ENCODE measurements at regions not wholly inside any gene's neighbourhood (a gene's known extent, or its start where the extent isn't known, plus 50 kb on each side); places are given as distances from the start of the nearest gene placed in this dataset.

DNA sequence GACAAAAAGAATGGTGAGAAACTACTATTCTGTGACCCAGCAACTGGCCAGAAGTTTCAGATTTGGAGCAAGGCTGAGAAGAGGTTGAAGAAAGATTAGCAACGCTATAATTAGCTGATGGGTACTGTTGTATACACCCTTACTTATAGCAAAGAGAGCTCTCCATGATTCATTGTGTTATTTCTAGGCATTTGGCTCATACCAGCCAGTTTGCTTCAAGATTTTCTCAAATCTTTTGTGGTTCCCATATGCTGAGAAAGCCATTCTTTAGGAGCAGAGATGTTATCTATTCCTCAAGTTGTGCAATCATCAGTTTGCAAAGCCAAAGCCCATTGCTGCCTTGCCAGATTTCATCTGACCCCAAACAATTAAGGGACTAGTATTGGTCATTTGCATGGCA lies 179.4 kb downstream of the ETS1 start:
- no peak for DNase-seq

DNA sequence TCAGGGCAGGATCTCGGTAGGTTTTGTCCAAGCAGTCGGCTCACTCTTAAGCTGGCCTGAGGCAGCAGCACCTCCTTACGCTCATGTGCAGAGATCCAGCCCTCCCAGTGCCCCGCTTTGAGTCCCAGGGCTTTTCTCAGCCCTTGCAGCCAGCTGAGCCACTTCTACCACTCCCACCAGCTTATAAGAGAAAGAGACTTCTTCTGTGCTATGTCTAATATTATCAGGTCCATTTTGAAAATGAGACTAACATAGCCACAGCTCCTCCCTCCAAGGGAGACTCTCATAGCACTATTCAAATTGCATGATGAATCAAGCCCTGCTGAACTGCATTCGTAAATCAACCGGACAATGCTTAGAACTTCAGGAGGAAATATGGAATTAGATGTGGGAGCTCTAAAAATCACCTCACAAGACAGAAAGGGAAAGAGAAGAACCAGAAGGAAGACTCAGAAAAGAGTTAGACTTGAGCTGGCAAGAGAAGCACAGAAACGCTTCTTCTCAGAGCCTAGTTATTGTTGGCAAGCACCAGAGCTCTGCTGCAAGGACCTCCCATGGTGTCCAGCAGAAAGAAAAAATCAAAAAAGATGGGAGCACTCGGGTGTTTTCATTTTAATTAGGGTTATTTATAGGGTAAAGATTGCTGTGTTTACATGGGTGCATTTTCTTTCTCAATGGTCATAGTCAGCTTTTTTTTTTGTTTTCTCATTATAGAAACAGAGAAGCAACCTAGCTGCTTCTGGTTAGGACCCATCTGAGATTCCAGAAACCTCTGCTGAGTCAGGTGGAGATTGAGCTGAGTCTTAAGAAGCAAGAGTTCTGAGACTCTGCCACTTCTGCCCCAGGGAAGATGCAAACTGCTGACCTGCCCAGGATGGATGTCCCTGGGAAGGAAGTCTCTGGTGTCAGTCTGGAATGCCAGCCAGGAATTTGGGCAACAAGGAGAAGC lies 181.4 kb downstream of the ETS1 start:
- no peak for DNase-seq

DNA sequence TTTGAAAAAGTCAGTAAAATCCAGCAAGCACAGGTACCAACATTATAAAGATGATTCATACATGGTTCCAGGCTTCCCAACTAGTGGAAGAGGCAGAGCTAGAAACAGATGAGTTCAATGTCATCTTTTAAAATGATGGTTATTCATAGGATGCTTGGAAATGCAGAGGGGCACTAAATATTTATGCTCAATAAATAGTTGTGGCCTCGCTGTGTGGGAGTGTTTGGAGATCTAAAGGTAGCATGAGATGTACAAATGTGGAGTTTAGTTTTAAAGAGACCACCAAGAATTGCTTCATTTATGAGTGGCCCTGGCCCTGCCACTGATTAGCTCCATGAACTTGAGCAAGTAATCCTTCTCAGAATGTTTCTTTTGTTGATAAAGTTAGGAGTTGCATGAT lies 182.2 kb downstream of the ETS1 start:
- no peak for DNase-seq

DNA sequence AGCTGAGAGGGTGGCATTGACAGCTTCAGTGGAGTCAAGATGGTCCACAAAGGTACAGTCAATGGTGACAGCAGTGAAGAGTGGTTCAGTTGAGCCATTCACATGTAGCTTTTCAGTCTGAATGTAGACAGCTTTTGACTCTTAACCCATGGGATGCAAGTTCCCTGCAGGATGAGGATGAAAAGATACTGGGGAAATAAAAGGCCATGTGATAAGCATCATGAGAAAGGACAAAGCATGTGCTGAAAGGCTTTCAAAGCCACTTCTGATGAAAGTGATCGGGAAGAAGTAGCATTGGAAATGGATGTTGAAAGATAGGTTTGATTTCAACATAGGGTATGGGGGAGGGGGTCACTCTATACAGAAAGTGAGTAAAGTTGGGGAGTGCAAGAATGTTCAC lies 182.9 kb downstream of the ETS1 start:
- DNase-seq, result no peak

DNA sequence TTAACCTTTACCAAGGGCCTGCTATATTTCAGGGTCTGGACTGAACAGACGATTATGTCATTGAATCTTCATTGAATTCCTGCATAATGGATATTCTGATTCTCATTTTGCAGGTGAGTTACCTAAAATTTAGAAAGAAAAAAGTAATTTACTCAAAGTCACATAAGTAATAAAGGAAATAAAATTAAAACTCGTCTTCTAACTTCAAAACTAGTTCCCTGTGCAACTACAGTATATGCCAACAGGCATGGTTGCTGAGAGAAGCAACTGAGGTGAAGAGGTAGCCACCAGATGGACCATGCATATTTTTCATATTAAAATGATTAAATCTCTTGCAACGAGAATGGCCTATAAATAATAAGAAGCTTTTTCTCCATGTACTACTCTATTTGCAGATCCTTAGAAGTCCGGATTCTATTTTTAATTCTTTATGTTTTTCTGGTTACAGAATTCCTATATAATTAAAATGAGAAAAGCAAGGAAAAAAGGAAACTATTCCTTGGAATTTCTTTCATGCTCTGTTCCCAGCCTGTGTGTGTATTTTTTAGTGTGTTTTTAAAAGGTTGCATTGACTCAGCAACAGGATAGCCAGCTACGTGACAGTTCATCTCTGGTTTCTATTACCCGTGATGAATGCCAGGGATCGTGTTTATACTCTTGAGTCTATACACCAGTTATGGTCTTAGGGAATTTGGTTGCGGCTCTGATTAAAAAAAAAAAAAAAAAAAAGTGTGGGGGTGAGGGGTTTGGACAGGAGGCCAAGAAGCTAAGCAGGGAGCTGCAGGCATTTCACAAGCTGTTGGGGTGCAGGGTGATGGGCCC lies 186.8 kb downstream of the ETS1 start:
- no peak for DNase-seq

DNA sequence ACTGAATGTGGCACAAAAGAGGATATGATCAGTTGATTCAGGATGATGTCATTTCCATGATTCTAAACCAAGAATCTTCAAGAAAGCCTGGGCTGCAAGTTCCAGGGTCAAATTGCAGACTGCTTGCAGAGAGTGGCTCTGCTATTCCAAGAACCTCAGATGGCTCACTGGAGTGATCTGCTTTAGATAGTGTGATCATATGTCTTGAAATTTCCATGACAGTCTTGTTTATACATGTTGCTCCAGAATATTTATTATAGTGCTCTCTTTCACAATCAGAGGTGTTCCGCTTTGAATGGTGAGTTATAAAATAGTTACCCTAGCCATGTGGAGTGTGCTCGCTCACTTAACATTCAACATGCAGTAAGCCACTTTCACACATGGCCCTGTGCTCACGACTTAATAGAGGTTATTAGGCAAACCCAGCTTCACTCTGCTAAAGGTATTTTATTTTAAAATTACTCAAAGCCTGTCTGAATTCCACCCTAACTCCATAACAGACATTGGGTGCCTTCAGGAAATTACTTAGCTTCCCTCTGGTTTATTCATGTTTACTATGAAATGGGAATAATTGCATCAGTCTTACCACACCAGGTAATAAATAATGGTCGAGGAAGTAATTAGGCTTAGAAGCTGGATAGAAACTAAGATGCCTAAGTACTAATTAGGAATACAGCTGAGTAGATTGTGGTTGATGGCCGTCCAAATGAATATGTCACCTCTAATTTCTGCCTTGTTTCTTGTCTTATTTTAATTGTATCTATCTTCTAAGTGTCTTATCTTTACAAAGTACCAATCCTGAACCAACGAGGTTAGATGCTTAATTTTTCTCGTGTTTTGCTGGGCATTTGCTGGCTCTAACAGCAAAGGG lies 187.9 kb downstream of the ETS1 start:
- no peak for DNase-seq

DNA sequence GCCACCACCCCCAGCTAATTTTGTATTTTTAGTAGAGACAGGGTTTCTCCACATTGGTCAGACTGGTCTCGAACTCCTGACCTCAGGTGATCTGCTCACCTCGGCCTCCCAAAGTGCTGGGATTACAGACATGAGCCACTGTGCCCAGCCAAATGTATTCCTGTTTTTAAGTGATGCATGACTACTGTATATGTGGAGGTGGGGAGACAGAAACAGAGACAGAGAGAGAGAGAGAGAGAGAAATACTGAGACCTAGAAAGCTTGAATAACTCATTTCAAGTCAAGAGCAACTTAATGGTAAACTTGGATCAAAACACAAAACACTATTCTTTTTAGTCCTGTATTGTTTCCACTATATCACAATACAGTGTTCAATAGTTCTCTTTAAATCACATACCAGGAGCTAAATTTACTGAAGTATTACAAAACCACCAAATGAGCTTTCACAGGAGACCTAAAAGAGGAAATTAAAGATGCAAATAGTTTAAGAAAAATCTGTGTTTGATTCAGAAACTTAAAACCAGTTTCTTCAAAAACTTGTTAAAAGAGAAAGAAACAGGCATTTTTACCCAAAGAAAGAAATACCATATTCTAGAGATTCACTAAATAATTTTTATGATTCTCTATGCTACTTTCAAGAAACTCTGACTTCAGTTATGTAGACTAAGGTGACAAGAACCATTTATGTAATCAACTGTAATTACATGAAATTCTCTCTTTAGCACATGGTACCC lies 188.7 kb downstream of the ETS1 start:
- DNase-seq, result no peak

DNA sequence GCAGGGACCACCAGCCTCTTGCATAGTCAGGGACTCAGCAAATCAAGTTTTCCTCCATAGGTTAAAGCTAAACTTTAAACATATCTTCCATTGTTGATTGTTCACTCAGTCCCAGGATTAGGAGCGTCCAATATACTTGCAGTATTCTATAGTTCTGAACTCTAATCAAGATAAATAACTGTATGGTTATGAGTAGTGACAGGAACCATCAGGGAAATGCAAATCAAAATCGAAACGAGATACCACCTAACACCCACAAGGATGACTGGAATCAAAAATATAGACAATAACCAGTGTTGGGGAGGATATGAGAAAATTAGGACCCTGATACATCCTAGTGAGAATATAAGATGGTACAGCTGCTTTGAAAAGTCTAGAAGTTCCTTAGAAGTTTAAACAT lies 190.0 kb downstream of the ETS1 start:
- no peak for DNase-seq

DNA sequence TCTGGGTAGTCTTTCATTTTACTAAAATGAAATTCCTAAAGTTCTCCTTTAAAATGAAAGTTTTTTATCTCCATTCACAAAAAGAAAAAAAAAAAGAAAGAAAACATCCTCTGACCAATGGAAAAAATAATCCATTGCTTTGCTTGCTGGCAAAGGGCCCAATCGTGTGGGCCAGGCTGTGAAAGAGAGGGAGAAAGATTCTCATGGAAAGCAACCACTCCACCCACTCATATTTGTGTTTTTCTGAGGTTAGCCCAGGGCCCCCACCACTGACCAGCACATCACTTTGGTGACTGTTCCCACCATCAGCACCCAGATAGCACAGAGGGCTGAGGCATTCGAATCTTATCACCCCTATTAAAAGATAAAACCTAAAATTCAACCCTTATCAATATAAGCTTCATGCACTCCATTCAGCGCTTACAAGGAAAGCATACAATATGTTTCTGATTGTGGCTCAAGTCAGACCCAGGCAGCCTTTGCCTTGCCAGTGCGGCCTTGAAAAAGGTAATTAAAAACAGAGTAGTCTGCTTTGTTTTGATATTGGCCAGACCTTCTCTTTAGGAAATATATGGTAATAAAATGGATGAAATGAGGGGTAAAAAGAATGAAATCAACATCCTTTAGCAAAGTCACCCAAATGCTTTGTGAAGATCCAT lies 192.8 kb downstream of the ETS1 start:
- DNase-seq, result no peak

DNA sequence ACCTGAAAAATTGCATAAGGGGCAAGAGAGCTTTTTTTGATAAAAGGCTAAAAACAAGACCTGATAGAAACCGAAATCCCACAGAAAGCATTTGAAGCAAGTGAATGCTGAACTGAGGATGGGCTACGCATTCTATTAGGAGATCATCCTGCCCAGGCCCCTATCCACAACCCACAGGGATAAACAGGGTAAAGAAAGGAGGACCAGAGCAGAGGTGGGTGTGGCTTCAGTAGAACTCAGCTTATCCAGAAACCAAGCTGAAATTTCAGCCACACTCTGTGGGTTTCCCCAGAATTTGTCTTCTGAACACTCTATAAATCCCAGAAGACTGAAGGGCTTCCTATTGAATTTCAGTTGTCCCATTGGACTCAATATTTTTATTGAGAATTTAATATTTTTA lies 195.1 kb downstream of the ETS1 start:
- no peak for DNase-seq

DNA sequence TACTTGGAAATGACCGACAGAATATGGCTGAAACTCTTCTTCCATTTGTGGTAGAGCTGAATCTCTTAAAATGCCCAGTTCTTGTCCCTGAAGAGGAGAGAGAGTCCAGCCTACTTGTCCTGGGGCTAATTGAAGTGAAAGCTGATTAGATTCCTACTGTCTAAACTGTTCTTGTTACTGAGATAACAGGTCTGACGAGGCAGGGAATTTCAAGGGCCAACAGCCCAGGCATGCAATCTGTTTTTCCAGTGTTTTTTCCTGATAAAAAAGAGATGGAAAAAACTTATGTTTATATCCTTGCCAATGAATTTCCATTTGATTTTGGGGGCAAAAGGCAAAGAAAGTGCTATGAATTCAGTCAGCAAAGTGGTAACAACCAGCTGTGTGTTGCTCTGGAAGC lies 195.5 kb downstream of the ETS1 start:
- no peak for DNase-seq

DNA sequence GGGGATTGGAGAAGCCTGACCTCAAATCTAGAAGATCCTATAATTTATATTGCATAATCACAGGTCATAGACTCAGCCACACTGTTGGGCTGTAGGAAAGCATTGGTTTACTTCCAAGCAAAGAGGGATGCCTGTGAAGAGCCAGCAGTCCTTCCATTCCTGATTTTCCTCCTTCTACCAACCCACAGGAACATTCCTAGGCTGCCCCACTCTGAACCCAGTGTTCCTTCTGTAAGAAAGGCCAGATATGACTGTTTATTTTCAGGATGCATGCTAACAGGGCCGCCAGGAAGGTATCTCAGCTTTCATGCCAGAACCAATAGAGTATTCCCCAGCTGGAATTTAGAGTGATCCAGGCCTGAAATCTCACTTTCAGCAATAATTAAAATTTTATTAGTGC lies 197.1 kb downstream of the ETS1 start:
- no peak for DNase-seq

DNA sequence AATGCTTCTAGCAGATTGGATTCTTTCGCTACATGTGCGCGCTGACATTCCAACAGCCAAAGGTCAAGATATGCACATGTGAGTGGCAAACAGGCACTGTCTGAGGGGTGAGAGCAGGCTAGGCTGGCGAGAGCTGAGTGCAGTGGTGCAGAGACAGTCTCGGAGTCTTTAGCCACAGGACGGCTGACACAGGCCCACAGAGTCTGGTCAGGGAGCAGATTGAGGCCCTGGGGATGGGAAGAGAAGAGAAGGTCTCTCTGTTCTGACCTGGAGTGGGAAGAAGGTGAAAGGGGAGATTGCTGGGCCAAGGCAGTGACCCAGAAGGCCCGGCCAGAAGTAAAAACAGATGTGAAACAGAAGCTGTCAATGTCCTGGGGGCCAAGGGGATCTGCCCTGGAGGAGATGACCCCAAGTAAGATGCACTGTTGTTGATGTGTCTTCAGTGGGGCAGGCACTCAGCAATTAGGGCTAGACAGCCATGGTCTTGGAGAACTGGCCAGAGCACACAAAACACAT lies 197.8 kb downstream of the ETS1 start:
- no peak for DNase-seq

DNA sequence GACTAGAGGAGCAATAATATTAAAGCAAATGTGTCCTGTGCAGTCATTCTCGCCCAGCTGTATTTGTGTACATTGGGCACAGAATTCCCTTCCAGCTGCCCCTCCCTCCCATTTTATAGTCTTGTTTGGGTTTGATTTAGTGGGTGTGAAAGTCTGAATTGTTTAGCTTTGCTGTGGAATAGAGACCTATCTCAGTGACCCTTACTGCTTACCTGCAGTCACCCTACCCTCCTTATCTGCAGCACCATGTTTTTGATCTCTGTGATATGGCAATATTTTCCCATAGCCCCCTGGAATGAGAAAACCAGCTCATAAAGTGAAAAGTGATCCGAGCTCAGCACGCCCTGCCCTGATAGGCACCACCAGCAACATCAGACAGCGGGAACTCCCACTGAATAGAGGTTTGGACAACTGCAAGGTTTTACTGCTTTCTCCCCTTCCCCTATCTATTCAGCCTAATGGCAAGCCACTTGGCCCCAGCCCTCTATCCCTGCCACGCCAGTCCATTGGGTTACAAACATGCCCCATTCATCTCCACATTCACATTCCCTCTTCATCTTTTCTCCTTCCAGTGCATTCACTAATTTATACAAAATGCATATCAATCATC lies 199.0 kb downstream of the ETS1 start:
- DNase-seq, result no peak

DNA sequence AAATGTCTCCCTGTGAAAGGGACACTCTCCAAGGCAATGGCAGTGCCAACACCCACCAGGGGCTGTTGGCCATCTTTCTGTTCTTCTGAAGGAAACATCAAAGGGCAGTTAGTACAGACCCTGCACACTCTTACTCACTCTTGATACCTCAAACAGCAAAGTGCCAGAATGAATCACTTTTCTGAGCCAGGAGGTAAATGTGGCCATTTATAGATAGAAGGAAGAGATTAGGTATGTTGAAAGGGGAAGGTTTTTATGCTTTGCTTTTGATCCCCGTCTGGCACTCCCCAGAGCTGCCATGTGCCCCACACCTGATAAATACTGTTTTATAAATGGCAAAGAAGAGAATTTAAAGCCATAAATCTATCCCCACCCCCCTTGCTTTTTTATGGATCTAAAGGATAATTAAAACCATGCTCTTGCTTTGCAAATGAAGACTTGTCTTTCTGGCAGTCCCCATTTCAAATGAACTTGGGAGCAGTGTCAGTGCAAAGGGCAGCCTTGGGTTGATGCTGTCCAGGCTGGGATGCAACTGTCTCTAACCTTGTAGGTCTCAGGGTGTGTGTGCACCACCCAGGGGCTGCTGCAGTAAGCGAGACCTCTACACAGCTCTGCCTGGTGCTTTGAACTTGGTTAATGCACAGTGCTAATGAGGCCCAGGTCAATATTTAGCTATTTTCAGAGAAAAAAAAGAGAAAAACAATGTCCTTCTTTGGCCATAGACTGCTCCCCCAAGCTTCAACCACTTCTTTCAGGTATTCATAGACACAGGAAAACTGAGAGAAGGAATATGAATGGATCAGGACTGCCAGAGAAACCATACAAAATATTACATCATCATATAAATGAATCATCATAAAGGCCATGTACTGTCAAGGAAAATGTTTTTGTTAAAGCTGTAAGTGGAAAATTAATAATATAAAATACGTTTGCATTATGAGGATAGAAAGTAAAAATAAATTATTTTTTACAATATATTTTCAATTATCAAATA lies 207.5 kb downstream of the ETS1 start:
- DNase-seq, result no peak

DNA sequence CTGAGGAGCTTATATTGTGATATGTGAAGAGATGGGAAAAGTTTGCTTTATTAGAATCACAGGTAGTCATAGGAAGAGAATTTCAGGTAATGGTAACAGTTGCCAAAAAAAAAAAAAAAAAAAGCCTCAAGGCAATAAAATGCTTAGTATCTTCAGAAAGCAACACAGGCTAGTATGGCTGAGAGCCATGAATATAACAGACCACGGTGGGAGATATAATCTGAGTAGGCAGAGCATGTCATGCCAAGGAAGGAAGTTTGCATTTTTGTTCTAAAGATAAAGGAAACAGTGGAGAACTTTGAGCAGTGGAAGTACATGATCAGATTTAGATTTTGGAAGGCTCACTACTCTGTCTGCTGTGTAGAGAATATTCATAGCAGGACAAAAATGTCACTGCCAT lies 211.4 kb downstream of the ETS1 start:
- DNase-seq, result no peak

DNA sequence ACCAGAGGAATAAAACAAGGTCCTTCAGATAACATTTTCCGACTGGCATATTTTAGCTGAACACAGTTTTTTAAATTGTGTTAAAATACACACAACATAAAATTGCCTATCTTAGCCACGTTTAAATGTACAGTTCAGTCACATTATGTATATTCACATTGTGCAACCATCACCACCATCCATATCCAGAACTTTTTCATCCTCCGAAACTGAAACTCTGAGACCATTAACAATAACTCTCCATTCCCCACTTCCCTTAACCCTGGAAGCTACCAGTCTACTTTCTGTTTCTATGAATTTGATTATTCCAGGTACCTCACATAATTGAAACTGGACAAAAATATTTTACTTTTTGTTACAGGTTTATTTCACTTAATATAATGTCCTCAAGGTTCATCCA lies 213.3 kb downstream of the ETS1 start:
- DNase-seq, result no peak

DNA sequence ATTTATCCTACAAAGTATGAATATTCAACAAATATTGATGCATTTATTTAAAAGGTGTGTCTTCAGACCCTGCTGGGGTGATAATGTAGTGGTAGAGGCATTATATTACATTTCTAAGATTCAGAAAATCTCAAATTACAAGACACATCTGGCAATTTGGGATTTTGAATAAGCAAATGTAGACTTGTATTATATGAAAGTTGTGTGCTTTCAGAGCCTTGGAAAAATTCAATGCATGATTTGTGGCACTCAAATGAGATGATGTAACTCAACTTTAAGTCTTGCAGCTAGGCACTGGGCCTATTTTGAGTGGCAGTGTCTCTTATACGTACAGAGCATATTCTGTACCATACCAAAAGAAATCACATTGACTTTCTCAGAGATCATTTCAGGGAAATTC lies 214.4 kb downstream of the ETS1 start:
- no peak for DNase-seq

DNA sequence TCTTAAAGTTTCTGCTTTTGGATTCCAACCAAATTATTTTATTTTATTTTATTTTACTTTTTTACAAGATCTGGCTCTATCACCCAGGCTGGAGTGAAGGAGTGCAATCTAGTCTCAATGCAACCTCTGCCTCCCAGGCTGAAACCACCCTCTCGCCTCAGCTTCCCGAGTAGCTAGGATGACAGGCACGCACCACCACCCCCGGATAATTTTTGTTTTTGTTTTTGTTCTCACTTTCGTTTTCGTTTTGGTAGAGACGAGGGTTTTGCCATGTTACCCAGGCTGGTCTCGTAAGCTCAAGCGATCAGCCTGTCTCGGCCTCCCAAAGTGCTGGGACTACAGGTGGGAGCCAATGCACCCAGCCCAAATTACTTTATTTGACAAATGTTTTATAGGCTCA lies 219.8 kb downstream of the ETS1 start:
- no peak for DNase-seq

DNA sequence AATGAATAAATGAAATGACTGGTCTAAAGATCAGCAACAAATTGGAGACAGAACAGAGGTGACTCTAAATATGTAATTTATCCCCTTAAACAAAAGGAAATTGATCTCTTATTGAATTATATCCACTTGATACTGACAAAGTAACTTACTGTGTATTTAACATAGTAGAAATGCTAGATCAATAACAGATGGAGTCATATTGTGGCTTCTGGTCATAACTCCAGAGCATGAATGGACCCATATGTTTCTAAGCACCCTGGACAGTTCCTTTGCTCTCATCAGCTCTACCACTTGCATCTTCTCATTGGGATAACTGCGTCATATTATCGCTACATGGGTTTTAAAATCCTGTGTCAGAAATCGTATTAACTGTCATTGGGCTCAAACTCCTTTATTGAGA lies 222.3 kb downstream of the ETS1 start:
- no peak for DNase-seq

Measured in NCI-H187 (cell line).